ENCODE measurements at regions not wholly inside any gene's neighbourhood (a gene's known extent, or its start where the extent isn't known, plus 50 kb on each side); places are given as distances from the start of the nearest gene placed in this dataset.
"Not testable (repeated sequence)": the region's sequence is repeated elsewhere in the genome, so short reads cannot be mapped to it uniquely, and the experiment has no call there.

DNA sequence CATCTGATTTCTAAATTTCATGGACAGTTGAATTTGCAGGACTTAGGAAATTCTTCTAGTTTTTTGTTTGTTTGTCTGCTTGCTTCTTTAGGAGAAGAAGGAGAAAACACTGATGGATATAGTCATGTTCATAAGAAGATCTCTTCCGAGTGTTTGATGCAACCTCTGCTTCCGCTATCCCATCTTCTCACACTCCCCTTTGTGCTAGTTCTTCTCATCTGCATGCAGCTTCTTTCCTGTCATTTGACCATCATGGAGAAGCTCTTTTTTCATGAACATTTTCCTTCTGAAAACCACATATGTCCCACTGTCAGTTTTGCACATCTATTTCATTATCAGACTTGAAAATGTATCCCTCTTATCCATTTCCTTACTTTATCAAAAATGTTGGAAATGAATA lies 346.9 kb upstream of the PRKCQ start:
- CTCF ChIA-PET = no interaction called here
- H3K4me1 ChIP-seq = no peaks in the 10 kb centered on the region
- no peak for DNase-seq
- POLR2A ChIA-PET = no interaction called here
- peaks cover 19% of the 10 kb centered on the region for H3K27me3 Mint-ChIP-seq (ENCODE audit: insufficient read depth, unreplicated experiment)
- no peaks in the 10 kb centered on the region for H3K4me1 Mint-ChIP-seq (ENCODE audit: low read depth, unreplicated experiment)
- no peak overlapping the region for H3K4me3 ChIP-seq (ENCODE audit: low read depth, low read length)
- BruUV-seq (replicated peaks) = no TSS peak
- no peak overlapping the region for H3K4me3 Mint-ChIP-seq (ENCODE audit: unreplicated experiment)
- no peaks in the 10 kb centered on the region for H3K9me3 Mint-ChIP-seq (ENCODE audit: unreplicated experiment)
- no peak for TF ChIP-seq CTCF (IDR thresholded peaks at IDR 0.05; ENCODE audit: insufficient read depth in 1 of 2, low read depth in 1 of 2, low read length in 1 of 2, severe bottlenecking in 1 of 2, unreplicated experiment in 1 of 2)
- H3K9me3 ChIP-seq = no peaks in the 10 kb centered on the region
- no peaks in the 10 kb centered on the region for H3K36me3 Mint-ChIP-seq (ENCODE audit: insufficient read depth, unreplicated experiment)
- no peak overlapping the region for H3K27ac Mint-ChIP-seq (ENCODE audit: unreplicated experiment)
- H3K36me3 ChIP-seq (ENCODE audit: control insufficient read depth, insufficient read depth, low read length) = no peaks in the 10 kb centered on the region
- no peaks in the 10 kb centered on the region for H3K27me3 ChIP-seq (replicated peaks; ENCODE audit: control insufficient read depth, insufficient read depth, low read length)
- intact Hi-C loops (cut with micrococcal nuclease; ENCODE audit: unreplicated experiment) = no loop called here

GRCh38 chr10:6925146-6925545 lies 345.1 kb upstream of the PRKCQ start:
- Histone ChIP-seq H3K27me3 (replicated peaks; ENCODE audit: control insufficient read depth, insufficient read depth, low read length) (no peaks in the 10 kb centered on the region), H3K9me3 (no peaks in the 10 kb centered on the region), H3K36me3 (ENCODE audit: control insufficient read depth, insufficient read depth, low read length) (no peaks in the 10 kb centered on the region), H3K4me1 (no peaks in the 10 kb centered on the region; the same call in 1 of the 2 replicates), H3K4me3 (ENCODE audit: low read depth, low read length) (no peak overlapping the region)
- no peaks in the 10 kb centered on the region for H3K9me3 Mint-ChIP-seq (ENCODE audit: unreplicated experiment)
- H3K4me3 Mint-ChIP-seq (ENCODE audit: unreplicated experiment) = no peak overlapping the region
- intact Hi-C loops (cut with micrococcal nuclease; ENCODE audit: unreplicated experiment) = no loop called here
- TF ChIP-seq CTCF (IDR thresholded peaks at IDR 0.05; ENCODE audit: insufficient read depth in 1 of 2, low read depth in 1 of 2, low read length in 1 of 2, severe bottlenecking in 1 of 2, unreplicated experiment in 1 of 2) = no peak
- peaks cover 25% of the 10 kb centered on the region for H3K27me3 Mint-ChIP-seq (ENCODE audit: insufficient read depth, unreplicated experiment)
- no TSS peak for BruUV-seq (replicated peaks)
- no peak overlapping the region for H3K27ac Mint-ChIP-seq (ENCODE audit: unreplicated experiment)
- H3K36me3 Mint-ChIP-seq (ENCODE audit: insufficient read depth, unreplicated experiment) = no peaks in the 10 kb centered on the region
- peaks cover 6% of the 10 kb centered on the region for H3K4me1 Mint-ChIP-seq (ENCODE audit: low read depth, unreplicated experiment)
- ChIA-PET POLR2A (no interaction called here), CTCF (no interaction called here)
- DNase-seq = no peak

DNA sequence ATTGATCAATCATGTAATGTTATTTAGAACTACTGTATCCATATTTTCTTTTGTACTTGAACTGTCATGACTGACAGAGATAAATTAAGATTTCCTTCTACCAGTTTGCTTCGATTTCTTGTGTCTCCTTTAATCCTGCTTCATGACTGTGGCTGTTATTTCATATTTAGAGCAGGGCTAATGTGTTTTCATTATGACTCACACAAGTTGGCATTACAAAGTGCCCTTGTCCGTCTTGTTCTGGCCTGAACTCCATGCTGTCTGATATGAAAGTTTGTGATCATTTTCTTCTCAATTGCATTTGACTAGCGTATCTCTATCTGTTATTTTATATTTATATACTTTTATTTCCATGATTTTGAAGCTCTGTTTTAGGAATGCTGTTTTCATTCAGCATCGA lies 344.1 kb upstream of the PRKCQ start:
- no TSS peak for BruUV-seq (replicated peaks)

GRCh38 chr10:6921026-6921425 lies 340.9 kb upstream of the PRKCQ start:
- DNase-seq; H3K4me1 ChIP-seq; BruUV-seq (replicated peaks); CTCF ChIA-PET; H3K4me1 Mint-ChIP-seq (ENCODE audit: low read depth, unreplicated experiment); H3K36me3 Mint-ChIP-seq (ENCODE audit: insufficient read depth, unreplicated experiment); intact Hi-C loops (cut with micrococcal nuclease; ENCODE audit: unreplicated experiment); H3K9me3 Mint-ChIP-seq (ENCODE audit: unreplicated experiment); POLR2A ChIA-PET; H3K27me3 ChIP-seq (replicated peaks; ENCODE audit: control insufficient read depth, insufficient read depth, low read length); H3K9me3 ChIP-seq; H3K4me3 Mint-ChIP-seq (ENCODE audit: unreplicated experiment); H3K27ac Mint-ChIP-seq (ENCODE audit: unreplicated experiment); H3K36me3 ChIP-seq (ENCODE audit: control insufficient read depth, insufficient read depth, low read length); H3K4me3 ChIP-seq (ENCODE audit: low read depth, low read length): not testable (repeated sequence)
- peaks cover 17% of the 10 kb centered on the region for H3K27me3 Mint-ChIP-seq (ENCODE audit: insufficient read depth, unreplicated experiment)

More for the DNA sequence above, 344.1 kb upstream of the PRKCQ start:
- Histone ChIP-seq H3K9me3 (no peaks in the 10 kb centered on the region), H3K4me1 (no peaks in the 10 kb centered on the region; the same call in 1 of the 2 replicates), H3K4me3 (ENCODE audit: low read depth, low read length) (no peak overlapping the region), H3K27me3 (replicated peaks; ENCODE audit: control insufficient read depth, insufficient read depth, low read length) (no peaks in the 10 kb centered on the region), H3K36me3 (ENCODE audit: control insufficient read depth, insufficient read depth, low read length) (no peaks in the 10 kb centered on the region)
- CTCF ChIA-PET = no interaction called here
- intact Hi-C loops (cut with micrococcal nuclease; ENCODE audit: unreplicated experiment) = no loop called here
- Mint-ChIP-seq H3K4me1 (ENCODE audit: low read depth, unreplicated experiment) (peaks cover 6% of the 10 kb centered on the region), H3K36me3 (ENCODE audit: insufficient read depth, unreplicated experiment) (no peaks in the 10 kb centered on the region), H3K4me3 (ENCODE audit: unreplicated experiment) (no peak overlapping the region), H3K9me3 (ENCODE audit: unreplicated experiment) (no peaks in the 10 kb centered on the region), H3K27ac (ENCODE audit: unreplicated experiment) (no peak overlapping the region), H3K27me3 (ENCODE audit: insufficient read depth, unreplicated experiment) (peaks cover 25% of the 10 kb centered on the region)
- no peak for DNase-seq
- TF ChIP-seq CTCF (IDR thresholded peaks at IDR 0.05; ENCODE audit: insufficient read depth in 1 of 2, low read depth in 1 of 2, low read length in 1 of 2, severe bottlenecking in 1 of 2, unreplicated experiment in 1 of 2) = no peak
- POLR2A ChIA-PET = no interaction called here
